Right ventricle myocardium inferior (tissue), 1 donor: ENCODE measurements at regions not wholly inside any gene's neighbourhood (a gene's known extent, or its start where the extent isn't known, plus 50 kb on each side); places are given as distances from the start of the nearest gene placed in this dataset.

Experiments
- ATAC-seq: fragments of 200-7000 bp; cut with Tn5 transposase; one replicate; pipeline ENCODE4 v1.9.1; 2020; ENCODE audit warnings: mild to moderate bottlenecking, moderate library complexity
- DNase-seq: peaks from one replicate; pipeline ENCODE4 v3.0.0; 2021; ENCODE audit errors: missing footprints
- intact Hi-C: fragments of 100-400 bp; cut with DNase I; formaldehyde crosslinking; loops from one replicate; pipeline ENCODE4 v1.11.0; 2022
- donor health status: DM: no; HTN: yes; CAD: no; lungs with severe emphysema.

- ATAC-seq, result no peak
- no peak for DNase-seq
- intact Hi-C loops, result no loop called here
Observed at GRCh38 chr2:23124214-23124750, 260.7 kb upstream of the KLHL29 start.

GRCh38 chr2:23127465-23127864, 257.5 kb upstream of the KLHL29 start:
- ATAC-seq (no peak), DNase-seq (no peak)
- intact Hi-C loops, result no loop called here

GRCh38 chr2:23128684-23129292, 256.2 kb upstream of the KLHL29 start:
- no peak for DNase-seq
- ATAC-seq, result no peak
- intact Hi-C loops, result no loop called here

GRCh38 chr2:23131066-23131575, 253.9 kb upstream of the KLHL29 start:
- DNase-seq, result no peak
- ATAC-seq, result no peak
- intact Hi-C loops, result no loop called here

GRCh38 chr2:23132000-23132399, 253.0 kb upstream of the KLHL29 start:
- ATAC-seq, result no peak
- DNase-seq, result no peak
- intact Hi-C loops, result no loop called here

- intact Hi-C loops, result no loop called here
- DNase-seq (no peak), ATAC-seq (no peak)
Observed at GRCh38 chr2:23132823-23133595, 252.0 kb upstream of the KLHL29 start.

GRCh38 chr2:23134726-23135125, 250.3 kb upstream of the KLHL29 start:
- DNase-seq, result no peak
- peak; percentile 50 for ATAC-seq
- intact Hi-C loops, result no loop called here

GRCh38 chr2:23135481-23136100, 249.4 kb upstream of the KLHL29 start:
- intact Hi-C loops, result no loop called here
- DNase-seq (no peak), ATAC-seq (peak; percentile 85)

GRCh38 chr2:23137166-23137565, 247.8 kb upstream of the KLHL29 start:
- no peak for ATAC-seq
- no peak for DNase-seq
- intact Hi-C loops, result no loop called here

- DNase-seq (no peak), ATAC-seq (no peak)
- intact Hi-C loops, result no loop called here
Observed at GRCh38 chr2:23138701-23139100, 246.3 kb upstream of the KLHL29 start.

- no peak for DNase-seq
- no peak for ATAC-seq
- intact Hi-C loops, result no loop called here
Observed at GRCh38 chr2:23145460-23145859, 239.5 kb upstream of the KLHL29 start.

- intact Hi-C loops, result no loop called here
- DNase-seq (no peak), ATAC-seq (no peak)
Observed at GRCh38 chr2:23146011-23146410, 239.0 kb upstream of the KLHL29 start.

GRCh38 chr2:23148342-23148741, 236.6 kb upstream of the KLHL29 start:
- DNase-seq (no peak), ATAC-seq (no peak)
- intact Hi-C loops, result no loop called here

GRCh38 chr2:23149777-23150176, 235.2 kb upstream of the KLHL29 start:
- ATAC-seq (no peak), DNase-seq (no peak)
- intact Hi-C loops, result no loop called here

- DNase-seq, result no peak
- ATAC-seq, result no peak
- intact Hi-C loops, result no loop called here
Observed at GRCh38 chr2:23153484-23153883, 231.5 kb upstream of the KLHL29 start.

- no peak for ATAC-seq
- DNase-seq, result no peak
- intact Hi-C loops, result no loop called here
Observed at GRCh38 chr2:23155022-23155421, 230.0 kb upstream of the KLHL29 start.

GRCh38 chr2:23157812-23158211, 227.2 kb upstream of the KLHL29 start:
- ATAC-seq (no peak), DNase-seq (no peak)
- intact Hi-C loops, result no loop called here

- DNase-seq (no peak), ATAC-seq (no peak)
- intact Hi-C loops, result no loop called here
Observed at GRCh38 chr2:23158306-23158705, 226.7 kb upstream of the KLHL29 start.

GRCh38 chr2:23159746-23160405, 225.1 kb upstream of the KLHL29 start:
- intact Hi-C loops, result no loop called here
- DNase-seq, result no peak
- ATAC-seq, result no peak
